CD8-positive, alpha-beta memory T cell (primary cell): ENCODE measurements at regions not wholly inside any gene's neighbourhood (a gene's known extent, or its start where the extent isn't known, plus 50 kb on each side); places are given as distances from the start of the nearest gene placed in this dataset.

ENCODE experiments used
- CTCF ChIA-PET: fragments of 350-600 bp; sonication (Branson Sonifier 250); formaldehyde crosslinking; loops from one replicate; lab custom pipeline; 2021; ENCODE audit warnings: antibody characterized with exemption; lab: Charles Lee
- POLR2A ChIA-PET: fragments of 350-600 bp; sonication (Branson Sonifier 250); formaldehyde crosslinking; loops from one replicate; lab custom pipeline; 2021; ENCODE audit warnings: antibody characterized with exemption; lab: Charles Lee
- DNase-seq, 5 donors: peaks; one replicate each; pipeline versions ENCODE4 v3.0.0 to v3.0.0-alpha.2; 2020 to 2022; ENCODE audit warnings: mixed read lengths in 1 of 5
- H3K27ac ChIP-seq: one replicate; pipeline ENCODE4 v1.7.0; 2013; ENCODE audit warnings: low read depth, mild to moderate bottlenecking, low read length, moderate library complexity
- H3K27me3 ChIP-seq: 2 replicates; pipeline ENCODE4 v1.7.0; 2013; ENCODE audit warnings: low read length, mild to moderate bottlenecking; ENCODE audit not compliant: insufficient read depth, poor library complexity, severe bottlenecking
- H3K36me3 ChIP-seq: 2 replicates; pipeline ENCODE4 v1.7.0; 2013; ENCODE audit warnings: mild to moderate bottlenecking, low read length, moderate library complexity; ENCODE audit not compliant: insufficient read depth
- H3K4me1 ChIP-seq: 2 replicates; pipeline ENCODE4 v1.7.0; 2013; ENCODE audit warnings: mild to moderate bottlenecking, low read length, moderate library complexity; ENCODE audit not compliant: insufficient read depth
- H3K4me3 ChIP-seq: 2 replicates; pipeline ENCODE4 v1.7.0; 2013; ENCODE audit warnings: mild to moderate bottlenecking, low read length
- H3K9me3 ChIP-seq: 2 replicates; pipeline ENCODE4 v1.7.0; 2013; ENCODE audit warnings: mild to moderate bottlenecking, low read length
- H3K27ac Mint-ChIP-seq, 8 donors: one replicate each; pipeline ENCODE4 v1.8.0; 2020 to 2021; ENCODE audit warnings: mixed read lengths in 8 of 8, mild to moderate bottlenecking in 6 of 8, inconsistent platforms in 3 of 8, moderate library complexity in 3 of 8
- H3K27me3 Mint-ChIP-seq, 2 donors: one replicate each; pipeline ENCODE4 v1.8.0; 2020 to 2021; ENCODE audit warnings: mixed read lengths in 2 of 2, mild to moderate bottlenecking in 1 of 2, moderate library complexity in 1 of 2
- H3K36me3 Mint-ChIP-seq, 3 donors: one replicate each; pipeline ENCODE4 v1.8.0; 2020 to 2021; ENCODE audit warnings: mixed read lengths in 3 of 3, inconsistent platforms in 1 of 3, mild to moderate bottlenecking in 1 of 3
- H3K4me1 Mint-ChIP-seq, 3 donors: one replicate each; pipeline ENCODE4 v1.8.0; 2020 to 2021; ENCODE audit warnings: mixed read lengths in 3 of 3, inconsistent platforms in 1 of 3, mild to moderate bottlenecking in 1 of 3
- H3K4me3 Mint-ChIP-seq, 7 donors: one replicate each; pipeline ENCODE4 v1.8.0; 2020 to 2021; ENCODE audit warnings: mixed read lengths in 7 of 7, mild to moderate bottlenecking in 6 of 7, moderate library complexity in 4 of 7, inconsistent platforms in 2 of 7
- H3K9me3 Mint-ChIP-seq, 5 donors: one replicate each; pipeline ENCODE4 v1.8.0; 2020 to 2022; ENCODE audit warnings: mixed read lengths in 5 of 5, mild to moderate bottlenecking in 3 of 5, moderate library complexity in 2 of 5, inconsistent platforms in 1 of 5

- ChIA-PET POLR2A (no interaction called here), CTCF (no interaction called here)
- no peak overlapping the region for H3K27ac Mint-ChIP-seq
- peaks cover 18 to 36% (median 36%) of the 10 kb centered on the region in 5 donors for H3K9me3 Mint-ChIP-seq
- H3K4me3 Mint-ChIP-seq, result no peak overlapping the region
- H3K36me3 ChIP-seq, result no peaks in the 10 kb centered on the region
- no peaks in the 10 kb centered on the region for H3K4me1 ChIP-seq
- H3K9me3 ChIP-seq, result no peaks in the 10 kb centered on the region
- no peak overlapping the region for H3K4me3 ChIP-seq
- no peak overlapping the region for H3K27ac ChIP-seq
- no peaks in the 10 kb centered on the region for H3K27me3 Mint-ChIP-seq
- no peaks in the 10 kb centered on the region for H3K4me1 Mint-ChIP-seq
- no peak for DNase-seq
- H3K27me3 ChIP-seq, result no peaks in the 10 kb centered on the region
- H3K36me3 Mint-ChIP-seq, result no peaks in the 10 kb centered on the region
Observed at GRCh38 chr7:63070696-63071095, 928.0 kb upstream of the ZNF722 start.

GRCh38 chr7:63071396-63071795, 927.3 kb upstream of the ZNF722 start:
- ChIA-PET CTCF (no interaction called here), POLR2A (no interaction called here)
- DNase-seq, result no peak
- Histone ChIP-seq H3K27ac (no peak overlapping the region), H3K27me3 (no peaks in the 10 kb centered on the region), H3K9me3 (no peaks in the 10 kb centered on the region), H3K4me3 (no peak overlapping the region), H3K4me1 (no peaks in the 10 kb centered on the region), H3K36me3 (no peaks in the 10 kb centered on the region)
- Mint-ChIP-seq H3K9me3 (peaks cover 18 to 42% (median 35%) of the 10 kb centered on the region in 5 donors), H3K4me1 (no peaks in the 10 kb centered on the region), H3K27me3 (no peaks in the 10 kb centered on the region), H3K36me3 (no peaks in the 10 kb centered on the region), H3K27ac (no peak overlapping the region), H3K4me3 (no peak overlapping the region)

DNA sequence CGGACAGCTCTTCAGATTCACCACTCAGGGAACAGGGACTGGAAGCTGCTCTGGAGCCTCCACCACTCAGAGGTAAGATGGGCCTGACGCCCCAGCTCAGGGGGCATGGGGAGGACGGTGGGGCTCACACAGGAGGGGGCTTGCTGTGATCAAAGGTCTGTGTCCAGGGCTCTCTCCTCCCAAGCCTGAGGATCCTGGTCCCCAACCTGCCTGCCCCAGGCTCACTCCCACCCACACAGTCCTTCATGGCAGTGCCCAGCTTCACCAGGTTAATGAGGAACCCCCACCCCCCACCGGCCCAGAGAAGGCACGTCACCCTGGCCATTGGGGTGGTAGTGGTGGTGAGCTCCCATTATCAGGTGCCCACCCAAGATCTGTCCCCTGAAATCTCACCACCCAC, 926.7 kb upstream of the ZNF722 start:
- Mint-ChIP-seq H3K4me1 (no peaks in the 10 kb centered on the region), H3K4me3 (no peak overlapping the region), H3K27me3 (no peaks in the 10 kb centered on the region), H3K27ac (no peak overlapping the region), H3K9me3 (peaks cover 18 to 42% (median 35%) of the 10 kb centered on the region in 5 donors), H3K36me3 (no peaks in the 10 kb centered on the region)
- Histone ChIP-seq H3K4me1 (no peaks in the 10 kb centered on the region), H3K4me3 (no peak overlapping the region), H3K27ac (no peak overlapping the region), H3K36me3 (no peaks in the 10 kb centered on the region), H3K27me3 (no peaks in the 10 kb centered on the region), H3K9me3 (no peaks in the 10 kb centered on the region)
- no peak for DNase-seq
- ChIA-PET CTCF (no interaction called here), POLR2A (no interaction called here)

GRCh38 chr7:63072806-63073205, 925.8 kb upstream of the ZNF722 start:
- POLR2A ChIA-PET, result no interaction called here
- H3K36me3 Mint-ChIP-seq, result no peaks in the 10 kb centered on the region
- Histone ChIP-seq H3K9me3 (no peaks in the 10 kb centered on the region), H3K4me1 (no peaks in the 10 kb centered on the region), H3K36me3 (no peaks in the 10 kb centered on the region), H3K27me3 (no peaks in the 10 kb centered on the region), H3K27ac (no peak overlapping the region), H3K4me3 (no peak overlapping the region)
- no peak overlapping the region for H3K4me3 Mint-ChIP-seq
- H3K27me3 Mint-ChIP-seq, result no peaks in the 10 kb centered on the region
- no peak for DNase-seq
- H3K27ac Mint-ChIP-seq, result no peak overlapping the region
- no peaks in the 10 kb centered on the region for H3K4me1 Mint-ChIP-seq
- CTCF ChIA-PET, result no interaction called here
- H3K9me3 Mint-ChIP-seq, result peaks cover 17 to 42% (median 37%) of the 10 kb centered on the region in 5 donors

DNA sequence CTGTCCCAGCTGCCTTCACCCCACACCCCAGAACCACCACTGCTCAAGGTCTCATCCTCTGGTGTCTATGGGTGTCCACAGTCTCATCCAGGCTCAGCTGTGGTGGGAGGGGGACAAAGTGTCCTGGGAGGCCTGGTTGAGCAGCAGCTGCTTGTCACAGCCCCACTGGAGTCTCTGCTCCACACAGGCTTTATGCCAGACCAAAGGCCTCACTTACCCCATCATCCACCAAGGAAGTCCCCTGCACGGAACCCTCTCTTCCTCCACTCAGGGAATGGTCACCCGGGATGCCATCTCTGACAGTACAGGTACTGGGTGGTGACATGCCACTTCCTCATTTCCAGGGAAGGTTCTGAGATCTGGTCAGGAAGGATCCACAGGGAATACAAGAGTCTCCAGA, 925.4 kb upstream of the ZNF722 start:
- Mint-ChIP-seq H3K27ac (no peak overlapping the region), H3K4me1 (no peaks in the 10 kb centered on the region), H3K4me3 (no peak overlapping the region), H3K27me3 (no peaks in the 10 kb centered on the region), H3K36me3 (no peaks in the 10 kb centered on the region), H3K9me3 (peaks cover 17 to 43% (median 38%) of the 10 kb centered on the region in 5 donors)
- no peaks in the 10 kb centered on the region for H3K4me1 ChIP-seq
- no peaks in the 10 kb centered on the region for H3K9me3 ChIP-seq
- H3K27ac ChIP-seq, result no peak overlapping the region
- no peak for DNase-seq
- CTCF ChIA-PET, result no interaction called here
- no peaks in the 10 kb centered on the region for H3K27me3 ChIP-seq
- no peak overlapping the region for H3K4me3 ChIP-seq
- no peaks in the 10 kb centered on the region for H3K36me3 ChIP-seq
- POLR2A ChIA-PET, result no interaction called here

DNA sequence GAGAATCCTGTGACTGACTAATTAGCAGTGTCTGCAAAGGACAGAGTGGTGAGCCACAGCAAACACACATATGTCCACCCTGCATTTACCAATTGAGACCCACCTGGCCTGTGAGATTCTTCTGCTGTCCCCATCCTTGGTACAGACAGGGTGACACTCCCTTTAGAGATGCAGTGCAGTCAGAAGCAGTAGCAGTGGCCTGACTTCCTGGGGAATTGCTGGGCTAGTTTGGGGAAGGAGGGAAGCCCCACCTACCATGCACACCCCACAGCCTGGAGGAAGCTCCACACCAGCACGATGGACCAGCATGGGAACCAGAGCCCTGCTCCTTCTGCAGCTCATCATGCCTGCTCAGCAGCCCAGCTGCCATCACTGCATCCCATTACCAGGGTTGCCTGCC, 924.9 kb upstream of the ZNF722 start:
- no peak for DNase-seq
- H3K27me3 ChIP-seq, result no peaks in the 10 kb centered on the region
- no peaks in the 10 kb centered on the region for H3K4me1 Mint-ChIP-seq
- H3K4me1 ChIP-seq, result no peaks in the 10 kb centered on the region
- CTCF ChIA-PET, result no interaction called here
- no peak overlapping the region for H3K4me3 Mint-ChIP-seq
- no peak overlapping the region for H3K4me3 ChIP-seq
- H3K27ac ChIP-seq, result no peak overlapping the region
- POLR2A ChIA-PET, result no interaction called here
- H3K9me3 ChIP-seq, result no peaks in the 10 kb centered on the region
- H3K9me3 Mint-ChIP-seq, result peaks cover 13 to 43% (median 38%) of the 10 kb centered on the region in 5 donors
- H3K36me3 ChIP-seq, result no peaks in the 10 kb centered on the region
- no peaks in the 10 kb centered on the region for H3K36me3 Mint-ChIP-seq
- no peaks in the 10 kb centered on the region for H3K27me3 Mint-ChIP-seq
- no peak overlapping the region for H3K27ac Mint-ChIP-seq

- DNase-seq, result no peak
- Histone ChIP-seq H3K9me3 (no peaks in the 10 kb centered on the region), H3K27me3 (no peaks in the 10 kb centered on the region), H3K27ac (no peak overlapping the region), H3K4me1 (no peaks in the 10 kb centered on the region), H3K4me3 (no peak overlapping the region), H3K36me3 (no peaks in the 10 kb centered on the region)
- H3K27me3 Mint-ChIP-seq, result no peaks in the 10 kb centered on the region
- H3K4me1 Mint-ChIP-seq, result no peaks in the 10 kb centered on the region
- H3K36me3 Mint-ChIP-seq, result no peaks in the 10 kb centered on the region
- no peak overlapping the region for H3K4me3 Mint-ChIP-seq
- H3K27ac Mint-ChIP-seq, result no peak overlapping the region
- ChIA-PET CTCF (no interaction called here), POLR2A (no interaction called here)
- peaks cover 9 to 51% (median 31%) of the 10 kb centered on the region in 5 donors for H3K9me3 Mint-ChIP-seq
Observed at GRCh38 chr7:63077841-63078240, 920.8 kb upstream of the ZNF722 start.

DNA sequence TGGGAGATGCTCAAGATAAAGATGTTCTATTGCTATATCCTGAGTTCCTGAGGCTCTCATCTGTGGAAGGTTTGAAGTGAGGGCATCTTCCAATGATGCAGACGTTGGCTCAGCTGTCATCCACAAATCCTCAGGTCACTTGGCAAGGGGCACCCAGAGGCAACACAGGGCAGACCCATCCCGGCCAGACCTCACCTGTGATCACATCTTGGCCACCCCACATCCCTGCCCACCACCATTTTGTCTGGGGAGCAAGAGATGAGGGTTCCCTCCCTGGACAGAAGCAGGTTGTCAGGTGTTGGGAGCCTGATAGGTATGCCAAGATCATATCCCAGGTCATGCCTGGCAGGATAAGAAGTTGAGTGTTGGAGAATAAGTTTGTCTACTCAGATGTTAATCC, 918.2 kb upstream of the ZNF722 start:
- ChIA-PET CTCF (no interaction called here), POLR2A (no interaction called here)
- no peak overlapping the region for H3K27ac Mint-ChIP-seq
- no peaks in the 10 kb centered on the region for H3K9me3 ChIP-seq
- DNase-seq, result no peak
- no peaks in the 10 kb centered on the region for H3K27me3 Mint-ChIP-seq
- no peaks in the 10 kb centered on the region for H3K27me3 ChIP-seq
- no peaks in the 10 kb centered on the region for H3K4me1 ChIP-seq
- H3K4me1 Mint-ChIP-seq, result no peaks in the 10 kb centered on the region
- no peak overlapping the region for H3K4me3 ChIP-seq
- H3K4me3 Mint-ChIP-seq, result no peak overlapping the region
- no peak overlapping the region for H3K27ac ChIP-seq
- peaks cover 0 to 1% (median 0%) of the 10 kb centered on the region in 3 donors for H3K36me3 Mint-ChIP-seq
- no peaks in the 10 kb centered on the region for H3K36me3 ChIP-seq
- H3K9me3 Mint-ChIP-seq, result peaks cover 15 to 54% (median 23%) of the 10 kb centered on the region in 5 donors

GRCh38 chr7:63080831-63081230, 917.8 kb upstream of the ZNF722 start:
- no peaks in the 10 kb centered on the region for H3K4me1 ChIP-seq
- H3K36me3 ChIP-seq, result no peaks in the 10 kb centered on the region
- H3K27me3 ChIP-seq, result no peaks in the 10 kb centered on the region
- no peaks in the 10 kb centered on the region for H3K4me1 Mint-ChIP-seq
- H3K4me3 Mint-ChIP-seq, result no peak overlapping the region
- H3K27ac ChIP-seq, result no peak overlapping the region
- H3K36me3 Mint-ChIP-seq, result peaks cover 0 to 1% (median 0%) of the 10 kb centered on the region in 3 donors
- no peak overlapping the region for H3K4me3 ChIP-seq
- ChIA-PET CTCF (no interaction called here), POLR2A (no interaction called here)
- H3K9me3 Mint-ChIP-seq, result peaks cover 16 to 53% (median 22%) of the 10 kb centered on the region in 5 donors
- no peaks in the 10 kb centered on the region for H3K27me3 Mint-ChIP-seq
- no peak for DNase-seq
- no peak overlapping the region for H3K27ac Mint-ChIP-seq
- H3K9me3 ChIP-seq, result no peaks in the 10 kb centered on the region
